HL-60 (cell line): ENCODE measurements at regions not wholly inside any gene's neighbourhood (a gene's known extent, or its start where the extent isn't known, plus 50 kb on each side); places are given as distances from the start of the nearest gene placed in this dataset.

Experiments used
- DNase-seq, 2 experiments: peaks; one replicate each; pipeline ENCODE4 v3.0.0-alpha.2; 2010 to 2020; ENCODE audit warnings: low read depth in 1 of 2, low spot score in 1 of 2
- H3K27ac ChIP-seq: fragments of 250-450 bp; sonication (Bioruptor Pico); replicated peaks from 2 replicates; pipeline ENCODE4 v1.5.1; 2020; ENCODE audit warnings: mild to moderate bottlenecking, moderate library complexity
- H3K27me3 ChIP-seq: fragments of 250-450 bp; sonication (Bioruptor Pico); 2 replicates; pipeline ENCODE4 v1.5.1; 2021; ENCODE audit warnings: mild to moderate bottlenecking, moderate library complexity; ENCODE audit not compliant: insufficient read depth, poor library complexity, severe bottlenecking
- H3K4me3 ChIP-seq: replicated peaks from 2 replicates; pipeline ENCODE4 v1.5.1; 2011; ENCODE audit warnings: mild to moderate bottlenecking, control low read depth, low read length; ENCODE audit not compliant: insufficient read depth
- CTCF ChIP-seq: IDR thresholded peaks from one replicate; pipeline ENCODE4 v1.5.1; 2011; ENCODE audit warnings: low read length, control low read depth, inconsistent platforms; ENCODE audit not compliant: insufficient read depth
- GABPA ChIP-seq: IDR thresholded peaks from 2 replicates; pipeline ENCODE4 v1.6.1; 2012; ENCODE audit warnings: low read depth
- POLR2AphosphoS5 ChIP-seq: IDR thresholded peaks from 2 replicates; pipeline ENCODE4 v1.6.1; 2012; ENCODE audit warnings: low read depth
- REST ChIP-seq: IDR thresholded peaks from 2 replicates; pipeline ENCODE4 v1.6.1; 2012; ENCODE audit warnings: low read depth; ENCODE audit not compliant: insufficient replicate concordance
- SPI1 ChIP-seq: IDR thresholded peaks from 2 replicates; pipeline ENCODE4 v1.6.1; 2012; ENCODE audit warnings: low read depth, mild to moderate bottlenecking, borderline replicate concordance

- DNase-seq = no peak
- Histone ChIP-seq H3K27ac (no peak overlapping the region), H3K4me3 (no peak overlapping the region), H3K27me3 (no peaks in the 10 kb centered on the region)
- TF ChIP-seq GABPA = no peak
- TF ChIP-seq REST = no peak
- no peak for TF ChIP-seq POLR2AphosphoS5
- no peak for TF ChIP-seq SPI1
- no peak for TF ChIP-seq CTCF
Observed at GRCh38 chr10:29099415-29099814, 189.5 kb upstream of the LYZL1 start.

- no peaks in the 10 kb centered on the region for H3K27me3 ChIP-seq
- DNase-seq = no peak
- no peak overlapping the region for H3K27ac ChIP-seq
- no peak overlapping the region for H3K4me3 ChIP-seq
- no peak for TF ChIP-seq CTCF
- no peak for TF ChIP-seq SPI1
- TF ChIP-seq POLR2AphosphoS5 = no peak
- TF ChIP-seq REST = no peak
- no peak for TF ChIP-seq GABPA
Observed at GRCh38 chr10:29100505-29100904, 188.4 kb upstream of the LYZL1 start.

GRCh38 chr10:29102233-29102632 lies 186.6 kb upstream of the LYZL1 start:
- Histone ChIP-seq H3K27me3 (no peaks in the 10 kb centered on the region), H3K27ac (no peak overlapping the region), H3K4me3 (no peak overlapping the region)
- DNase-seq = no peak
- TF ChIP-seq GABPA (no peak), SPI1 (no peak)

GRCh38 chr10:29102636-29103035 lies 186.2 kb upstream of the LYZL1 start:
- Histone ChIP-seq H3K27ac (no peak overlapping the region), H3K27me3 (no peaks in the 10 kb centered on the region), H3K4me3 (no peak overlapping the region)
- DNase-seq = no peak
- TF ChIP-seq POLR2AphosphoS5 = no peak
- no peak for TF ChIP-seq REST
- no peak for TF ChIP-seq SPI1
- no peak for TF ChIP-seq GABPA
- no peak for TF ChIP-seq CTCF
